CD14-positive monocyte (primary cell): ENCODE measurements at regions not wholly inside any gene's neighbourhood (a gene's known extent, or its start where the extent isn't known, plus 50 kb on each side); places are given as distances from the start of the nearest gene placed in this dataset.

ENCODE experiments used
- DNase-seq, 3 donors: peaks; one replicate each; pipeline ENCODE4 v3.0.0-alpha.2; 2011 to 2022
- H2AFZ ChIP-seq: 2 replicates; pipeline ENCODE4 v1.6.0; 2012; ENCODE audit warnings: mild to moderate bottlenecking, low read depth, low read length, inconsistent platforms; ENCODE audit not compliant: insufficient read depth, poor library complexity, severe bottlenecking
- H3K27ac ChIP-seq, 2 donors: 1 replicate in 1 of 2; 2 replicates in 1 of 2; pipeline ENCODE4 v1.5.1; 2012 to 2013; ENCODE audit warnings: low read length in 2 of 2, control low read depth in 1 of 2, inconsistent platforms in 1 of 2, low read depth in 1 of 2, mild to moderate bottlenecking in 1 of 2
- H3K27me3 ChIP-seq, 2 donors: one replicate each; pipeline versions ENCODE4 v1.6.0 to v1.6.1; 2011 to 2013; ENCODE audit warnings: low read length in 2 of 2; ENCODE audit not compliant: control insufficient read depth in 2 of 2, insufficient read depth in 2 of 2
- H3K36me3 ChIP-seq, 2 donors: replicated peaks in 1 of 2; 1 replicate in 1 of 2; 2 replicates in 1 of 2; pipeline versions ENCODE4 v1.5.1 to v1.6.1; 2012 to 2013; ENCODE audit warnings: low read length in 2 of 2, control low read depth in 1 of 2, inconsistent platforms in 1 of 2, mild to moderate bottlenecking in 1 of 2; ENCODE audit not compliant: insufficient read depth in 2 of 2, control insufficient read depth in 1 of 2
- H3K4me1 ChIP-seq, 2 donors: 1 replicate in 1 of 2; 2 replicates in 1 of 2; pipeline versions ENCODE4 v1.5.1 to v1.6.1; 2012 to 2013; ENCODE audit warnings: low read length in 2 of 2, control low read depth in 1 of 2, inconsistent platforms in 1 of 2, mild to moderate bottlenecking in 1 of 2, moderate library complexity in 1 of 2; ENCODE audit not compliant: insufficient read depth in 2 of 2, control insufficient read depth in 1 of 2
- H3K4me2 ChIP-seq: replicated peaks from 2 replicates; pipeline ENCODE3; 2012; ENCODE audit warnings: low read length, moderate library complexity, mild to moderate bottlenecking; ENCODE audit not compliant: poor library complexity, severe bottlenecking; ENCODE audit errors: extremely low read depth
- H3K4me3 ChIP-seq, 3 experiments: fragments of 200-600 bp in 1 of 3; sonication (generic) in 1 of 3; replicated peaks in 1 of 3; 1 replicate in 2 of 3; 2 replicates in 1 of 3; pipeline ENCODE4 v1.5.1; 2011 to 2013; ENCODE audit warnings: low read length in 3 of 3, mild to moderate bottlenecking in 3 of 3, control low read depth in 2 of 3, low read depth in 2 of 3, inconsistent platforms in 1 of 3, moderate library complexity in 1 of 3
- H3K79me2 ChIP-seq: 2 replicates; pipeline ENCODE4 v1.6.0; 2012; ENCODE audit warnings: mild to moderate bottlenecking, control low read depth, inconsistent platforms, low read length, moderate library complexity; ENCODE audit not compliant: insufficient read depth
- H3K9ac ChIP-seq: 2 replicates; pipeline ENCODE4 v1.6.0; 2017; ENCODE audit warnings: low read length, mild to moderate bottlenecking; ENCODE audit not compliant: insufficient read depth, poor library complexity, severe bottlenecking
- H3K9me3 ChIP-seq, 2 donors: replicated peaks in 1 of 2; 1 replicate in 1 of 2; 2 replicates in 1 of 2; pipeline versions ENCODE4 v1.5.1 to v1.6.1; 2012 to 2013; ENCODE audit warnings: low read length in 2 of 2, control low read depth in 1 of 2; ENCODE audit not compliant: control insufficient read depth in 1 of 2, insufficient read depth in 1 of 2
- H4K20me1 ChIP-seq: 2 replicates; pipeline ENCODE4 v1.6.0; 2012; ENCODE audit warnings: mild to moderate bottlenecking, low read length, control low read depth, moderate library complexity; ENCODE audit not compliant: insufficient read depth
- H3K27ac Mint-ChIP-seq, 7 donors: one replicate each; pipeline ENCODE4 v1.8.0; 2020; ENCODE audit warnings: mild to moderate bottlenecking in 7 of 7, mixed read lengths in 7 of 7, moderate library complexity in 6 of 7, inconsistent platforms in 2 of 7
- H3K27me3 Mint-ChIP-seq, 3 donors: one replicate each; pipeline ENCODE4 v1.8.0; 2021 to 2022; ENCODE audit warnings: low read depth in 3 of 3, mild to moderate bottlenecking in 3 of 3, mixed read lengths in 3 of 3, moderate library complexity in 3 of 3, inconsistent platforms in 1 of 3
- H3K36me3 Mint-ChIP-seq, 2 donors: one replicate each; pipeline ENCODE4 v1.8.0; 2020; ENCODE audit warnings: mixed read lengths in 2 of 2, inconsistent platforms in 1 of 2, mild to moderate bottlenecking in 1 of 2
- H3K4me1 Mint-ChIP-seq: one replicate; pipeline ENCODE4 v1.8.0; 2020; ENCODE audit warnings: mild to moderate bottlenecking, mixed read lengths
- H3K4me3 Mint-ChIP-seq, 2 donors: one replicate each; pipeline ENCODE4 v1.8.0; 2020; ENCODE audit warnings: mild to moderate bottlenecking in 2 of 2, mixed read lengths in 2 of 2, moderate library complexity in 1 of 2
- H3K9me3 Mint-ChIP-seq, 7 donors: one replicate each; pipeline ENCODE4 v1.8.0; 2020 to 2022; ENCODE audit warnings: mixed read lengths in 7 of 7, mild to moderate bottlenecking in 6 of 7, moderate library complexity in 6 of 7, inconsistent platforms in 2 of 7
- CTCF ChIP-seq: fragments of 200-600 bp; IDR thresholded peaks from one replicate; pipeline ENCODE4 v1.8.0; 2022; ENCODE audit warnings: antibody characterized with exemption, mild to moderate bottlenecking
- WGBS: methylation state at CpG from one replicate; pipeline ENCODE4 v1.1.5; 2013; ENCODE audit warnings: missing lambda C conversion rate; ENCODE audit not compliant: insufficient coverage; 5-methylcytosine and 5-hydroxymethylcytosine counted together
- intact Hi-C, 2 donors: fragments of 100-400 bp; cut with micrococcal nuclease; formaldehyde crosslinking; loops; one replicate each; pipeline versions ENCODE4 v1.15.0 to v1.15.1; 2023

- Mint-ChIP-seq H3K9me3 (peaks cover 0 to 2% (median 0%) of the 10 kb centered on the region in 7 donors), H3K4me3 (no peak overlapping the region), H3K36me3 (no peaks in the 10 kb centered on the region), H3K27ac (no peak overlapping the region), H3K4me1 (no peaks in the 10 kb centered on the region), H3K27me3 (peaks cover 0 to 2% (median 0%) of the 10 kb centered on the region in 3 donors)
- H3K36me3 ChIP-seq, result no peaks in the 10 kb centered on the region
- H3K4me2 ChIP-seq, result no peak overlapping the region
- WGBS, result no CpG with 5 or more reads among the region's 4 CpGs
- H4K20me1 ChIP-seq, result no peaks in the 10 kb centered on the region
- no peaks in the 10 kb centered on the region for H3K79me2 ChIP-seq
- no peak overlapping the region for H3K27ac ChIP-seq
- H3K9me3 ChIP-seq, result peaks cover 0 to 8% of the 10 kb centered on the region in 2 donors
- no peak for DNase-seq
- intact Hi-C loops, result loop anchor here in 1 of 2 donors (10.0 kb wide), 1 partner anchor 60 kb away; no protein-coding TSS in a partner anchor
- H3K4me1 ChIP-seq, result no peaks in the 10 kb centered on the region
- H3K4me3 ChIP-seq, result no peak overlapping the region
- H3K27me3 ChIP-seq, result no peaks in the 10 kb centered on the region
- no peak for TF ChIP-seq CTCF
- no peak overlapping the region for H3K9ac ChIP-seq
- no peak overlapping the region for H2AFZ ChIP-seq
These were observed 145.9 kb upstream of the SEMA3E start for GRCh38 chr7:83794829-83795228.

GRCh38 chr7:83793558-83793957 lies 144.6 kb upstream of the SEMA3E start:
- Mint-ChIP-seq H3K27me3 (peaks cover 0 to 2% (median 0%) of the 10 kb centered on the region in 3 donors), H3K36me3 (no peaks in the 10 kb centered on the region), H3K27ac (no peak overlapping the region), H3K4me1 (no peaks in the 10 kb centered on the region), H3K9me3 (peaks cover 0 to 2% (median 0%) of the 10 kb centered on the region in 7 donors), H3K4me3 (no peak overlapping the region)
- Histone ChIP-seq H2AFZ (no peak overlapping the region), H3K27ac (no peak overlapping the region), H3K4me2 (no peak overlapping the region), H3K9ac (no peak overlapping the region), H3K9me3 (peaks cover 0 to 2% of the 10 kb centered on the region in 2 donors), H3K79me2 (no peaks in the 10 kb centered on the region), H3K27me3 (no peaks in the 10 kb centered on the region), H4K20me1 (no peaks in the 10 kb centered on the region), H3K36me3 (no peaks in the 10 kb centered on the region), H3K4me3 (no peak overlapping the region), H3K4me1 (no peaks in the 10 kb centered on the region)
- no peak for DNase-seq
- TF ChIP-seq CTCF, result no peak
- WGBS, result no CpG with 5 or more reads among the region's 3 CpGs
- intact Hi-C loops, result loop anchor here in 1 of 2 donors (10.0 kb wide), 1 partner anchor 59 kb away; no protein-coding TSS in a partner anchor
